HG02884 (cell line): ENCODE measurements at regions not wholly inside any gene's neighbourhood (a gene's known extent, or its start where the extent isn't known, plus 50 kb on each side); places are given as distances from the start of the nearest gene placed in this dataset.
"Not testable (repeated sequence)": the region's sequence is repeated elsewhere in the genome, so short reads cannot be mapped to it uniquely, and the experiment has no call there.

Experiments used
- ATAC-seq: cut with Tn5 transposase; IDR thresholded peaks from one replicate; pipeline ENCODE4 v1.9.1; 2021; ENCODE audit warnings: mild to moderate bottlenecking, moderate library complexity; ENCODE audit not compliant: unreplicated experiment

GRCh38 chr3:104043001-104043543 is 1323.6 kb upstream of the ALCAM start:
- ATAC-seq, result not testable (repeated sequence)

GRCh38 chr3:104044002-104044401 is 1322.7 kb upstream of the ALCAM start:
- no peak for ATAC-seq

- no peak for ATAC-seq
Measured at GRCh38 chr3:104066658-104067057, 1300.1 kb upstream of the ALCAM start.

GRCh38 chr3:104069114-104069513 is 1297.6 kb upstream of the ALCAM start:
- ATAC-seq, result no peak

GRCh38 chr3:104070906-104071305 is 1295.8 kb upstream of the ALCAM start:
- ATAC-seq, result no peak

- no peak for ATAC-seq
Measured at GRCh38 chr3:104080088-104080626, 1286.6 kb upstream of the ALCAM start.

- ATAC-seq, result no peak
Measured at GRCh38 chr3:104088738-104089137, 1278.0 kb upstream of the ALCAM start.

- not testable (repeated sequence) for ATAC-seq
Measured at GRCh38 chr3:104089987-104090386, 1276.7 kb upstream of the ALCAM start.

GRCh38 chr3:104101736-104102135 is 1265.0 kb upstream of the ALCAM start:
- no peak for ATAC-seq

- ATAC-seq, result peak; percentile 92
Measured at GRCh38 chr3:104102386-104102785, 1264.3 kb upstream of the ALCAM start.

- ATAC-seq, result no peak
Measured at GRCh38 chr3:104106276-104106675, 1260.4 kb upstream of the ALCAM start.

- no peak for ATAC-seq
Measured at GRCh38 chr3:104108522-104108921, 1258.2 kb upstream of the ALCAM start.

- ATAC-seq, result no peak
Measured at GRCh38 chr3:104126463-104126862, 1240.2 kb upstream of the ALCAM start.

- no peak for ATAC-seq
Measured at GRCh38 chr3:104126864-104127553, 1239.7 kb upstream of the ALCAM start.

- ATAC-seq, result no peak
Measured at GRCh38 chr3:104127830-104128229, 1238.9 kb upstream of the ALCAM start.

- no peak for ATAC-seq
Measured at GRCh38 chr3:104132566-104133403, 1233.9 kb upstream of the ALCAM start.

- ATAC-seq, result no peak
Measured at GRCh38 chr3:104133630-104134029, 1233.1 kb upstream of the ALCAM start.

- ATAC-seq, result no peak
Measured at GRCh38 chr3:104137116-104137515, 1229.6 kb upstream of the ALCAM start.

GRCh38 chr3:104145164-104145563 is 1221.5 kb upstream of the ALCAM start:
- ATAC-seq, result no peak

- no peak for ATAC-seq
Measured at GRCh38 chr3:104149154-104149553, 1217.6 kb upstream of the ALCAM start.

- no peak for ATAC-seq
Measured at GRCh38 chr3:104150724-104151123, 1216.0 kb upstream of the ALCAM start.

- ATAC-seq, result no peak
Measured at GRCh38 chr3:104154896-104155295, 1211.8 kb upstream of the ALCAM start.
